Parathyroid adenoma (tissue), 2 donors: ENCODE measurements at regions not wholly inside any gene's neighbourhood (a gene's known extent, or its start where the extent isn't known, plus 50 kb on each side); places are given as distances from the start of the nearest gene placed in this dataset.

Source experiments
- H2AFZ ChIP-seq: fragments of 300-600 bp; sonication (generic); one replicate; pipeline ENCODE4 v1.7.0; 2017; ENCODE audit warnings: antibody characterized with exemption, mild to moderate bottlenecking
- H3K27ac ChIP-seq: fragments of 300-600 bp; sonication (generic); one replicate; pipeline ENCODE4 v1.7.0; 2017
- H3K27me3 ChIP-seq: fragments of 300-600 bp; sonication (generic); one replicate; pipeline ENCODE4 v1.7.0; 2017; ENCODE audit warnings: low read length; ENCODE audit not compliant: control insufficient read depth, insufficient read depth
- H3K36me3 ChIP-seq: fragments of 300-600 bp; sonication (generic); one replicate; pipeline ENCODE4 v1.7.0; 2017; ENCODE audit warnings: low read length; ENCODE audit not compliant: control insufficient read depth, insufficient read depth
- H3K4me1 ChIP-seq: fragments of 300-600 bp; sonication (generic); one replicate; pipeline ENCODE4 v1.7.0; 2017; ENCODE audit warnings: control low read depth
- H3K4me2 ChIP-seq: fragments of 300-600 bp; sonication (generic); one replicate; pipeline ENCODE4 v1.7.0; 2017; ENCODE audit warnings: low read length
- H3K4me3 ChIP-seq: fragments of 300-600 bp; sonication (generic); one replicate; pipeline ENCODE4 v1.7.0; 2017; ENCODE audit warnings: low read depth, low read length
- H3K79me2 ChIP-seq: fragments of 300-600 bp; sonication (generic); one replicate; pipeline ENCODE4 v1.7.0; 2017; ENCODE audit warnings: control low read depth
- H3K9ac ChIP-seq: fragments of 300-600 bp; sonication (generic); one replicate; pipeline ENCODE4 v1.7.0; 2017; ENCODE audit warnings: mild to moderate bottlenecking
- H3K9me3 ChIP-seq: fragments of 300-600 bp; sonication (generic); one replicate; pipeline ENCODE4 v1.7.0; 2017; ENCODE audit warnings: low read length; ENCODE audit not compliant: control insufficient read depth
- CTCF ChIP-seq: fragments of 300-600 bp; sonication (generic); IDR thresholded peaks from one replicate; pipeline ENCODE4 v1.7.0; 2017; ENCODE audit warnings: antibody characterized with exemption, mild to moderate bottlenecking
- donor health status: primary hyperparathyroidism.

- no peak for TF ChIP-seq CTCF
- no peak overlapping the region for H3K9ac ChIP-seq
- no peak overlapping the region for H2AFZ ChIP-seq
- H3K27ac ChIP-seq, result no peak overlapping the region
- H3K79me2 ChIP-seq, result no peaks in the 10 kb centered on the region
- no peaks in the 10 kb centered on the region for H3K4me1 ChIP-seq
- H3K27me3 ChIP-seq, result no peaks in the 10 kb centered on the region
- no peak overlapping the region for H3K4me2 ChIP-seq
- no peaks in the 10 kb centered on the region for H3K9me3 ChIP-seq
- H3K36me3 ChIP-seq, result no peaks in the 10 kb centered on the region
- no peak overlapping the region for H3K4me3 ChIP-seq
Measured at GRCh38 chr11:87666730-87667129, 508.5 kb downstream of the RAB38 start.

- no peaks in the 10 kb centered on the region for H3K4me1 ChIP-seq
- H3K79me2 ChIP-seq, result no peaks in the 10 kb centered on the region
- no peaks in the 10 kb centered on the region for H3K27me3 ChIP-seq
- no peak for TF ChIP-seq CTCF
- no peak overlapping the region for H2AFZ ChIP-seq
- H3K4me3 ChIP-seq, result no peak overlapping the region
- no peak overlapping the region for H3K27ac ChIP-seq
- H3K9ac ChIP-seq, result no peak overlapping the region
- H3K36me3 ChIP-seq, result no peaks in the 10 kb centered on the region
- H3K9me3 ChIP-seq, result no peaks in the 10 kb centered on the region
- H3K4me2 ChIP-seq, result no peak overlapping the region
Measured at GRCh38 chr11:87662287-87662686, 513.0 kb downstream of the RAB38 start.

GRCh38 chr11:87660926-87661660 lies 514.1 kb downstream of the RAB38 start:
- Histone ChIP-seq H3K9ac (no peak overlapping the region), H3K4me2 (no peak overlapping the region), H3K27me3 (no peaks in the 10 kb centered on the region), H3K27ac (no peak overlapping the region), H3K36me3 (no peaks in the 10 kb centered on the region), H3K4me1 (no peaks in the 10 kb centered on the region), H3K4me3 (no peak overlapping the region), H3K79me2 (no peaks in the 10 kb centered on the region), H3K9me3 (no peaks in the 10 kb centered on the region), H2AFZ (no peak overlapping the region)
- TF ChIP-seq CTCF, result no peak

GRCh38 chr11:87659807-87660206 lies 515.4 kb downstream of the RAB38 start:
- Histone ChIP-seq H3K4me3 (no peak overlapping the region), H3K9me3 (no peaks in the 10 kb centered on the region), H3K9ac (no peak overlapping the region), H3K79me2 (no peaks in the 10 kb centered on the region), H3K27me3 (no peaks in the 10 kb centered on the region), H3K36me3 (no peaks in the 10 kb centered on the region), H3K4me1 (no peaks in the 10 kb centered on the region), H3K27ac (no peak overlapping the region), H3K4me2 (no peak overlapping the region), H2AFZ (no peak overlapping the region)
- no peak for TF ChIP-seq CTCF

- no peaks in the 10 kb centered on the region for H3K4me1 ChIP-seq
- H3K9me3 ChIP-seq, result no peaks in the 10 kb centered on the region
- H3K9ac ChIP-seq, result no peak overlapping the region
- TF ChIP-seq CTCF, result no peak
- no peaks in the 10 kb centered on the region for H3K79me2 ChIP-seq
- no peak overlapping the region for H3K4me2 ChIP-seq
- H3K27ac ChIP-seq, result no peak overlapping the region
- H3K36me3 ChIP-seq, result no peaks in the 10 kb centered on the region
- no peak overlapping the region for H3K4me3 ChIP-seq
- H3K27me3 ChIP-seq, result no peaks in the 10 kb centered on the region
- no peak overlapping the region for H2AFZ ChIP-seq
Measured at GRCh38 chr11:87645626-87646025, 529.6 kb downstream of the RAB38 start.
